HCT116 (cell line): ENCODE measurements at regions not wholly inside any gene's neighbourhood (a gene's known extent, or its start where the extent isn't known, plus 50 kb on each side); places are given as distances from the start of the nearest gene placed in this dataset.

Source experiments
- ATAC-seq: fragments of 200-7000 bp; cut with Tn5 transposase; 2 replicates; pipeline ENCODE4 v1.9.1; 2020; ENCODE audit warnings: mild to moderate bottlenecking, moderate library complexity
- BruUV-seq: library from RNA; stranded (reverse); fragments of 400-500 nt; replicated peaks from 2 replicates; lab custom pipeline; 2021; lab: Mats Ljungman, UMichigan
- CTCF ChIA-PET: fragments of 300-600 bp; sonication (Branson Sonifier 250); formaldehyde crosslinking; loops from one replicate; lab custom pipeline; 2021; ENCODE audit warnings: antibody characterized with exemption; lab: Charles Lee
- POLR2A ChIA-PET: fragments of 300-600, 350-600 bp; sonication (Branson Sonifier 250); formaldehyde crosslinking; loops from one replicate; lab custom pipeline; 2021; ENCODE audit warnings: antibody characterized with exemption; lab: Charles Lee
- RAD21 ChIA-PET, 2 experiments: fragments of 300-600 bp; sonication (Branson Sonifier 250); formaldehyde crosslinking; loops; one replicate each; lab custom pipeline; 2023; ENCODE audit warnings: low total read pairs in 2 of 2; ENCODE audit not compliant: uncharacterized antibody in 2 of 2, unreplicated experiment in 2 of 2, low non-redundant PET in 1 of 2; lab: Charles Lee
- DNase-seq: peaks from one replicate; pipeline ENCODE4 v3.0.0-alpha.2; 2010; ENCODE audit warnings: low read depth, low spot score
- H2AFZ ChIP-seq: fragments of 200-600 bp; shearing (Covaris generic), sonication (generic); 2 replicates; pipeline ENCODE4 v1.6.1; 2017; ENCODE audit warnings: low read depth, mixed run types, mixed read lengths, antibody characterized with exemption, low read length; ENCODE audit not compliant: poor library complexity, severe bottlenecking
- H3K27ac ChIP-seq: 2 replicates; pipeline ENCODE4 v1.5.1; 2012; ENCODE audit warnings: low read depth, low read length
- H3K27me3 ChIP-seq: fragments of 200-600 bp; sonication (generic); 2 replicates; pipeline ENCODE4 v1.6.1; 2016; ENCODE audit warnings: mixed run types, low read length, mixed read lengths; ENCODE audit not compliant: insufficient read depth
- H3K36me3 ChIP-seq, 2 experiments: fragments of 200-500 bp in 1 of 2; fragments of 200-600 bp in 1 of 2; sonication (Bioruptor generic) in 1 of 2; sonication (generic) in 1 of 2; 2 replicates each; pipeline versions ENCODE4 v1.5.1 to v1.6.1; 2014 to 2016; ENCODE audit warnings: low read length in 2 of 2, inconsistent platforms in 1 of 2, mixed read lengths in 1 of 2, mixed run types in 1 of 2; ENCODE audit not compliant: insufficient read depth in 2 of 2, control insufficient read depth in 1 of 2
- H3K4me1 ChIP-seq, 2 experiments: fragments of 200-600 bp in 1 of 2; sonication (generic) in 1 of 2; 2 replicates each; pipeline versions ENCODE4 v1.5.1 to v1.6.1; 2012 to 2017; ENCODE audit warnings: low read length in 2 of 2, inconsistent platforms in 1 of 2, mild to moderate bottlenecking in 1 of 2, mixed read lengths in 1 of 2, mixed run types in 1 of 2, moderate library complexity in 1 of 2; ENCODE audit not compliant: insufficient read depth in 2 of 2, control insufficient read depth in 1 of 2
- H3K4me2 ChIP-seq: fragments of 200-600 bp; sonication (generic); 2 replicates; pipeline ENCODE4 v1.6.1; 2017; ENCODE audit warnings: mixed run types, low read length, mixed read lengths
- H3K4me3 ChIP-seq, 2 experiments: fragments of 200-600 bp in 1 of 2; sonication (generic) in 1 of 2; replicated peaks in 1 of 2; 2 replicates each; pipeline ENCODE4 v1.5.1; 2011 to 2016; ENCODE audit warnings: low read length in 2 of 2, control low read depth in 1 of 2, low read depth in 1 of 2, mild to moderate bottlenecking in 1 of 2, mixed read lengths in 1 of 2, mixed run types in 1 of 2
- H3K79me2 ChIP-seq: fragments of 200-600 bp; sonication (generic); 2 replicates; pipeline ENCODE4 v1.6.1; 2017; ENCODE audit warnings: mild to moderate bottlenecking, mixed run types, low read length, moderate library complexity, mixed read lengths; ENCODE audit not compliant: insufficient read depth
- H3K9ac ChIP-seq: fragments of 200-600 bp; sonication (generic); 2 replicates; pipeline ENCODE4 v1.6.1; 2016; ENCODE audit warnings: low read length, mixed read lengths
- H3K9me2 ChIP-seq: fragments of 200-600 bp; sonication (generic), shearing (Covaris generic); 2 replicates; pipeline ENCODE4 v1.6.1; 2017; ENCODE audit warnings: mixed run types, mild to moderate bottlenecking, moderate library complexity; ENCODE audit not compliant: insufficient read depth
- H3K9me3 ChIP-seq, 2 experiments: fragments of 200-500 bp in 1 of 2; fragments of 200-600 bp in 1 of 2; sonication (Bioruptor generic) in 1 of 2; sonication (generic) in 1 of 2; 2 replicates each; pipeline ENCODE4 v1.6.1; 2014 to 2017; ENCODE audit warnings: low read length in 2 of 2, mixed read lengths in 2 of 2, inconsistent platforms in 1 of 2, low read depth in 1 of 2, mild to moderate bottlenecking in 1 of 2, mixed run types in 1 of 2, moderate library complexity in 1 of 2; ENCODE audit not compliant: control insufficient read depth in 1 of 2, insufficient read depth in 1 of 2
- H4K20me1 ChIP-seq: fragments of 200-600 bp; sonication (generic), shearing (Covaris generic); 2 replicates; pipeline ENCODE4 v1.6.1; 2017; ENCODE audit warnings: mixed run types, mild to moderate bottlenecking, moderate library complexity; ENCODE audit not compliant: insufficient read depth
- CBX3 ChIP-seq: IDR thresholded peaks from 2 replicates; pipeline ENCODE4 v1.6.1; 2012; ENCODE audit warnings: low read depth
- CEBPB ChIP-seq: IDR thresholded peaks from 2 replicates; pipeline ENCODE4 v1.6.1; 2012; ENCODE audit warnings: low read depth
- EGR1 ChIP-seq: IDR thresholded peaks from 2 replicates; pipeline ENCODE4 v1.6.1; 2012; ENCODE audit warnings: low read depth
- ELF1 ChIP-seq: IDR thresholded peaks from 2 replicates; pipeline ENCODE4 v1.6.1; 2012; ENCODE audit warnings: low read depth, borderline replicate concordance
- EZH2 ChIP-seq: fragments of 200-600 bp; sonication (generic); IDR thresholded peaks from 2 replicates; pipeline ENCODE4 v1.6.1; 2017; ENCODE audit warnings: antibody characterized with exemption, mixed run types
- EZH2phosphoT487 ChIP-seq: fragments of 200-600 bp; IDR thresholded peaks from 2 replicates; pipeline ENCODE4 v1.6.1; 2018; ENCODE audit warnings: antibody characterized with exemption, borderline replicate concordance
- JUND ChIP-seq: IDR thresholded peaks from 2 replicates; pipeline ENCODE4 v1.6.1; 2012
- RAD21 ChIP-seq: IDR thresholded peaks from 2 replicates; pipeline ENCODE4 v1.6.1; 2012; ENCODE audit warnings: low read depth, mild to moderate bottlenecking
- SRF ChIP-seq: IDR thresholded peaks from 2 replicates; pipeline ENCODE4 v1.6.1; 2012; ENCODE audit warnings: low read depth
- TCF7L2 ChIP-seq: IDR thresholded peaks from 2 replicates; pipeline ENCODE4 v1.7.0; 2011; ENCODE audit warnings: borderline replicate concordance, inconsistent platforms; ENCODE audit not compliant: insufficient read depth, insufficient read length; ENCODE audit errors: extremely low read depth
- YY1 ChIP-seq: IDR thresholded peaks from 2 replicates; pipeline ENCODE4 v1.6.1; 2011; ENCODE audit warnings: low read length, low read depth, moderate library complexity, mild to moderate bottlenecking; ENCODE audit not compliant: insufficient replicate concordance; ENCODE audit errors: extremely low read depth
- ZNF274 ChIP-seq: fragments of 200-500 bp; sonication (Bioruptor generic); IDR thresholded peaks from 2 replicates; pipeline ENCODE4 v1.6.1; 2014; ENCODE audit warnings: mild to moderate bottlenecking, low read depth, low read length, inconsistent platforms
- intact Hi-C: fragments of 100-400 bp; cut with micrococcal nuclease; formaldehyde crosslinking; loops from 2 replicates; pipeline ENCODE4 v1.10.0; 2022
- TF ChIP-seq, protein P1 (sequence below): IDR thresholded peaks from 2 replicates; pipeline ENCODE4 v1.6.1; 2012; ENCODE audit warnings: low read depth
- TF ChIP-seq, protein P2 (sequence below), 3 experiments: fragments of 200-600 bp in 1 of 3; sonication (generic) in 1 of 3; IDR thresholded peaks in 2 of 3; conservative IDR thresholded peaks in 1 of 3; 2 replicates each; pipeline ENCODE4 v1.5.1; 2012 to 2017; ENCODE audit warnings: low read depth in 2 of 3, low read length in 2 of 3, antibody characterized with exemption in 1 of 3, borderline replicate concordance in 1 of 3, control low read depth in 1 of 3, mild to moderate bottlenecking in 1 of 3, mixed read lengths in 1 of 3, mixed run types in 1 of 3, moderate library complexity in 1 of 3; ENCODE audit not compliant: insufficient read depth in 1 of 3
- TF ChIP-seq, protein P3 (sequence below): IDR thresholded peaks from 2 replicates; pipeline ENCODE4 v1.6.1; 2012
- TF ChIP-seq, protein P4 (sequence below): IDR thresholded peaks from 2 replicates; pipeline ENCODE4 v1.6.1; 2011; ENCODE audit warnings: mild to moderate bottlenecking, low read length, moderate library complexity; ENCODE audit not compliant: insufficient replicate concordance; ENCODE audit errors: extremely low read depth
- TF ChIP-seq, protein P5 (sequence below): IDR thresholded peaks from 2 replicates; pipeline ENCODE4 v1.6.1; 2012

DNA sequence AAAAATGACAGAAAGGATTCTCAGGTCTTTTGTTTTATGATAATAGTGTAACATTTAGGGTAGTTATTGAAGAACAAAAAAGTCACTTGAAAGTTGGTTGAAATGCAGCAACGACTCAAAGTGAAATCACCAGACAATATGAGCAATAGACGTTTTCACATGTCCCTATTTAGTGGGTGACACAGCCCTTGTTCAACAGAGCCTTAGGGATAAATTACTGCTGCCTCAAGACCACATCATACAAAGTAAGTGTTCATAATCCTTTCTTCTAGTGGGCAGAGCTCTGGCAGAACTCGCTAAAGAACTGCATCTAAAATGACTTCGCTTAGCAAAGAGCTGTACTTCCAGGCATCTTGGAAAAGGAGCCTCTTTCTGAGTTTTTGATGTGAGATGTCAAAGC lies 128.5 kb upstream of the LMNTD1 start:
- no peaks in the 10 kb centered on the region for H3K27me3 ChIP-seq
- ChIA-PET RAD21 (no interaction called here), POLR2A (no interaction called here)

More for the DNA sequence above, 128.5 kb upstream of the LMNTD1 start:
- TF ChIP-seq, protein P1, sequence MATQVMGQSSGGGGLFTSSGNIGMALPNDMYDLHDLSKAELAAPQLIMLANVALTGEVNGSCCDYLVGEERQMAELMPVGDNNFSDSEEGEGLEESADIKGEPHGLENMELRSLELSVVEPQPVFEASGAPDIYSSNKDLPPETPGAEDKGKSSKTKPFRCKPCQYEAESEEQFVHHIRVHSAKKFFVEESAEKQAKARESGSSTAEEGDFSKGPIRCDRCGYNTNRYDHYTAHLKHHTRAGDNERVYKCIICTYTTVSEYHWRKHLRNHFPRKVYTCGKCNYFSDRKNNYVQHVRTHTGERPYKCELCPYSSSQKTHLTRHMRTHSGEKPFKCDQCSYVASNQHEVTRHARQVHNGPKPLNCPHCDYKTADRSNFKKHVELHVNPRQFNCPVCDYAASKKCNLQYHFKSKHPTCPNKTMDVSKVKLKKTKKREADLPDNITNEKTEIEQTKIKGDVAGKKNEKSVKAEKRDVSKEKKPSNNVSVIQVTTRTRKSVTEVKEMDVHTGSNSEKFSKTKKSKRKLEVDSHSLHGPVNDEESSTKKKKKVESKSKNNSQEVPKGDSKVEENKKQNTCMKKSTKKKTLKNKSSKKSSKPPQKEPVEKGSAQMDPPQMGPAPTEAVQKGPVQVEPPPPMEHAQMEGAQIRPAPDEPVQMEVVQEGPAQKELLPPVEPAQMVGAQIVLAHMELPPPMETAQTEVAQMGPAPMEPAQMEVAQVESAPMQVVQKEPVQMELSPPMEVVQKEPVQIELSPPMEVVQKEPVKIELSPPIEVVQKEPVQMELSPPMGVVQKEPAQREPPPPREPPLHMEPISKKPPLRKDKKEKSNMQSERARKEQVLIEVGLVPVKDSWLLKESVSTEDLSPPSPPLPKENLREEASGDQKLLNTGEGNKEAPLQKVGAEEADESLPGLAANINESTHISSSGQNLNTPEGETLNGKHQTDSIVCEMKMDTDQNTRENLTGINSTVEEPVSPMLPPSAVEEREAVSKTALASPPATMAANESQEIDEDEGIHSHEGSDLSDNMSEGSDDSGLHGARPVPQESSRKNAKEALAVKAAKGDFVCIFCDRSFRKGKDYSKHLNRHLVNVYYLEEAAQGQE: no peak
- TF ChIP-seq EGR1: no peak
- TF ChIP-seq SRF: no peak
- TF ChIP-seq JUND: no peak
- TF ChIP-seq YY1: no peak
- no peak for TF ChIP-seq ZNF274
- TF ChIP-seq, protein P2, sequence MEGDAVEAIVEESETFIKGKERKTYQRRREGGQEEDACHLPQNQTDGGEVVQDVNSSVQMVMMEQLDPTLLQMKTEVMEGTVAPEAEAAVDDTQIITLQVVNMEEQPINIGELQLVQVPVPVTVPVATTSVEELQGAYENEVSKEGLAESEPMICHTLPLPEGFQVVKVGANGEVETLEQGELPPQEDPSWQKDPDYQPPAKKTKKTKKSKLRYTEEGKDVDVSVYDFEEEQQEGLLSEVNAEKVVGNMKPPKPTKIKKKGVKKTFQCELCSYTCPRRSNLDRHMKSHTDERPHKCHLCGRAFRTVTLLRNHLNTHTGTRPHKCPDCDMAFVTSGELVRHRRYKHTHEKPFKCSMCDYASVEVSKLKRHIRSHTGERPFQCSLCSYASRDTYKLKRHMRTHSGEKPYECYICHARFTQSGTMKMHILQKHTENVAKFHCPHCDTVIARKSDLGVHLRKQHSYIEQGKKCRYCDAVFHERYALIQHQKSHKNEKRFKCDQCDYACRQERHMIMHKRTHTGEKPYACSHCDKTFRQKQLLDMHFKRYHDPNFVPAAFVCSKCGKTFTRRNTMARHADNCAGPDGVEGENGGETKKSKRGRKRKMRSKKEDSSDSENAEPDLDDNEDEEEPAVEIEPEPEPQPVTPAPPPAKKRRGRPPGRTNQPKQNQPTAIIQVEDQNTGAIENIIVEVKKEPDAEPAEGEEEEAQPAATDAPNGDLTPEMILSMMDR (IDR thresholded peaks at IDR 0.05 in 2 of 3, conservative IDR thresholded peaks at IDR 0.05 in 1 of 3; ENCODE audit: borderline replicate concordance in 1 of 3, insufficient read depth in 1 of 3, low read depth in 2 of 3, low read length in 2 of 3): no peak
- no peak for TF ChIP-seq CEBPB
- TF ChIP-seq, protein P3, sequence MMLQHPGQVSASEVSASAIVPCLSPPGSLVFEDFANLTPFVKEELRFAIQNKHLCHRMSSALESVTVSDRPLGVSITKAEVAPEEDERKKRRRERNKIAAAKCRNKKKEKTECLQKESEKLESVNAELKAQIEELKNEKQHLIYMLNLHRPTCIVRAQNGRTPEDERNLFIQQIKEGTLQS: no peak
- no peak for TF ChIP-seq CBX3
- no peak for TF ChIP-seq EZH2phosphoT487
- no peak for TF ChIP-seq TCF7L2
- no peak for TF ChIP-seq EZH2
- TF ChIP-seq, protein P4, sequence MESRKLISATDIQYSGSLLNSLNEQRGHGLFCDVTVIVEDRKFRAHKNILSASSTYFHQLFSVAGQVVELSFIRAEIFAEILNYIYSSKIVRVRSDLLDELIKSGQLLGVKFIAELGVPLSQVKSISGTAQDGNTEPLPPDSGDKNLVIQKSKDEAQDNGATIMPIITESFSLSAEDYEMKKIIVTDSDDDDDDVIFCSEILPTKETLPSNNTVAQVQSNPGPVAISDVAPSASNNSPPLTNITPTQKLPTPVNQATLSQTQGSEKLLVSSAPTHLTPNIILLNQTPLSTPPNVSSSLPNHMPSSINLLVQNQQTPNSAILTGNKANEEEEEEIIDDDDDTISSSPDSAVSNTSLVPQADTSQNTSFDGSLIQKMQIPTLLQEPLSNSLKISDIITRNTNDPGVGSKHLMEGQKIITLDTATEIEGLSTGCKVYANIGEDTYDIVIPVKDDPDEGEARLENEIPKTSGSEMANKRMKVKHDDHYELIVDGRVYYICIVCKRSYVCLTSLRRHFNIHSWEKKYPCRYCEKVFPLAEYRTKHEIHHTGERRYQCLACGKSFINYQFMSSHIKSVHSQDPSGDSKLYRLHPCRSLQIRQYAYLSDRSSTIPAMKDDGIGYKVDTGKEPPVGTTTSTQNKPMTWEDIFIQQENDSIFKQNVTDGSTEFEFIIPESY: no peak
- TF ChIP-seq RAD21: no peak
- TF ChIP-seq, protein P5, sequence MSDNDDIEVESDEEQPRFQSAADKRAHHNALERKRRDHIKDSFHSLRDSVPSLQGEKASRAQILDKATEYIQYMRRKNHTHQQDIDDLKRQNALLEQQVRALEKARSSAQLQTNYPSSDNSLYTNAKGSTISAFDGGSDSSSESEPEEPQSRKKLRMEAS: no peak
- no peak for TF ChIP-seq ELF1
- no TSS peak for BruUV-seq
- no peak overlapping the region for H3K9ac ChIP-seq
- H3K27ac ChIP-seq: no peak overlapping the region
- H4K20me1 ChIP-seq: no peaks in the 10 kb centered on the region
- H3K4me3 ChIP-seq: no peak overlapping the region
- no peaks in the 10 kb centered on the region for H3K36me3 ChIP-seq
- no peak overlapping the region for H3K4me2 ChIP-seq
- intact Hi-C loops: no loop called here
- no peak overlapping the region for H2AFZ ChIP-seq
- no peaks in the 10 kb centered on the region for H3K9me3 ChIP-seq
- no peaks in the 10 kb centered on the region for H3K4me1 ChIP-seq
- no peak for ATAC-seq
- H3K9me2 ChIP-seq: no peaks in the 10 kb centered on the region
- no peak for DNase-seq
- CTCF ChIA-PET: no interaction called here
- H3K79me2 ChIP-seq: no peaks in the 10 kb centered on the region
